Glutamatergic neuron (in vitro differentiated cells): ENCODE measurements at regions not wholly inside any gene's neighbourhood (a gene's known extent, or its start where the extent isn't known, plus 50 kb on each side); places are given as distances from the start of the nearest gene placed in this dataset.

Source experiments
- DNase-seq: peaks from one replicate; pipeline ENCODE4 v3.0.0; 2022
- H3K27ac Mint-ChIP-seq: one replicate; pipeline ENCODE4 v1.8.0; 2020; ENCODE audit warnings: mild to moderate bottlenecking, mixed read lengths, inconsistent platforms; ENCODE audit not compliant: unreplicated experiment
- H3K27me3 Mint-ChIP-seq: one replicate; pipeline ENCODE4 v1.8.0; 2020; ENCODE audit warnings: mild to moderate bottlenecking, moderate library complexity, mixed read lengths, inconsistent platforms; ENCODE audit not compliant: unreplicated experiment
- H3K36me3 Mint-ChIP-seq: one replicate; pipeline ENCODE4 v1.8.0; 2020; ENCODE audit warnings: mild to moderate bottlenecking, mixed read lengths, inconsistent platforms; ENCODE audit not compliant: unreplicated experiment
- H3K4me1 Mint-ChIP-seq: one replicate; pipeline ENCODE4 v1.8.0; 2020; ENCODE audit warnings: mild to moderate bottlenecking, low read depth, mixed read lengths, inconsistent platforms; ENCODE audit not compliant: unreplicated experiment
- H3K4me3 Mint-ChIP-seq: one replicate; pipeline ENCODE4 v1.8.0; 2020; ENCODE audit warnings: mild to moderate bottlenecking, mixed read lengths, inconsistent platforms; ENCODE audit not compliant: unreplicated experiment
- H3K9me3 Mint-ChIP-seq: one replicate; pipeline ENCODE4 v1.8.0; 2020; ENCODE audit warnings: mild to moderate bottlenecking, moderate library complexity, mixed read lengths, inconsistent platforms; ENCODE audit not compliant: unreplicated experiment
- CTCF ChIP-seq: fragments of 200-600 bp; sonication (generic); IDR thresholded peaks from one replicate; pipeline ENCODE4 v1.5.0; 2021; ENCODE audit not compliant: partially characterized antibody, unreplicated experiment

GRCh38 chr5:68533571-68534084 is 318.1 kb downstream of the PIK3R1 start:
- peaks cover 4% of the 10 kb centered on the region for H3K27me3 Mint-ChIP-seq
- no peak for TF ChIP-seq CTCF
- peak overlapping the region; percentile 20 for H3K4me3 Mint-ChIP-seq
- peak overlapping the region; percentile 72 for H3K27ac Mint-ChIP-seq
- no peaks in the 10 kb centered on the region for H3K9me3 Mint-ChIP-seq
- no peaks in the 10 kb centered on the region for H3K36me3 Mint-ChIP-seq
- peaks cover 12% of the 10 kb centered on the region for H3K4me1 Mint-ChIP-seq
- no peak for DNase-seq

GRCh38 chr5:68534131-68534940 is 318.8 kb downstream of the PIK3R1 start:
- no peak for DNase-seq
- TF ChIP-seq CTCF: no peak
- Mint-ChIP-seq H3K9me3 (no peaks in the 10 kb centered on the region), H3K27ac (peak overlapping the region; percentile 85), H3K4me3 (peak overlapping the region; percentile 47), H3K27me3 (peaks cover 4% of the 10 kb centered on the region), H3K4me1 (peaks cover 12% of the 10 kb centered on the region), H3K36me3 (no peaks in the 10 kb centered on the region)

- H3K9me3 Mint-ChIP-seq: no peaks in the 10 kb centered on the region
- H3K4me1 Mint-ChIP-seq: peaks cover 12% of the 10 kb centered on the region
- H3K36me3 Mint-ChIP-seq: no peaks in the 10 kb centered on the region
- peak overlapping the region; percentile 71 for H3K27ac Mint-ChIP-seq
- peak overlapping the region; percentile 6 for H3K4me3 Mint-ChIP-seq
- TF ChIP-seq CTCF: no peak
- DNase-seq: no peak
- H3K27me3 Mint-ChIP-seq: peaks cover 4% of the 10 kb centered on the region
These were observed 319.5 kb downstream of the PIK3R1 start for GRCh38 chr5:68534956-68535520.

GRCh38 chr5:68538814-68539420 is 323.4 kb downstream of the PIK3R1 start:
- H3K9me3 Mint-ChIP-seq: no peaks in the 10 kb centered on the region
- H3K4me3 Mint-ChIP-seq: no peak overlapping the region
- H3K4me1 Mint-ChIP-seq: peaks cover 12% of the 10 kb centered on the region
- no peak for DNase-seq
- H3K27ac Mint-ChIP-seq: no peak overlapping the region
- peaks cover 4% of the 10 kb centered on the region for H3K27me3 Mint-ChIP-seq
- no peaks in the 10 kb centered on the region for H3K36me3 Mint-ChIP-seq
- TF ChIP-seq CTCF: no peak
